DOHH2 (cell line): ENCODE measurements at regions not wholly inside any gene's neighbourhood (a gene's known extent, or its start where the extent isn't known, plus 50 kb on each side); places are given as distances from the start of the nearest gene placed in this dataset.

ENCODE experiments used
- EZH2phosphoT487 ChIP-seq: fragments of 200-600 bp; sonication (generic); IDR thresholded peaks from 2 replicates; pipeline ENCODE4 v1.6.1; 2017; ENCODE audit warnings: borderline replicate concordance, mild to moderate bottlenecking, antibody characterized with exemption, low read length, moderate library complexity, mixed read lengths
- TF ChIP-seq, protein P1 (sequence below): fragments of 200-600 bp; sonication (generic); IDR thresholded peaks from one replicate; pipeline ENCODE4 v1.5.1; 2014; ENCODE audit warnings: antibody characterized with exemption, mild to moderate bottlenecking, low read depth, low read length; ENCODE audit not compliant: poor library complexity, severe bottlenecking

DNA sequence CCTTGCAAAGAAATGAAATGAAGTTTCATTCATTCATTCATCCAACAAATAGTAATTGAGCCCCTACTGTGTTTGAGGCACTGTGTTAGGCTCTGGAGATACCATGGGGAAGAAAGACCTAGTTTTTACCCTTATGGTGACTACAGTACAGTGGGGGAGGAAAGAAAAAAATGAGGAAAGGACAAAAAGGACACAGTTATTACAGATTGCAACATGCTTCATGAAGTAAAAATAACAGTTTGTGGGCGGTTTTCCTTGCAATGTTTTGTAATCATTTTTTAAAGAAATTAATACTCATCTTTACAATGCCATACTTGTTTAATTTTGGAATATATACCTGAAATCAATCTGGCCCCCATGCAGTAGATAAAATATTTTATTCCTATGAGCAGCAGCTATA is 120.3 kb downstream of the TM2D1 start:
- TF ChIP-seq, protein P1, sequence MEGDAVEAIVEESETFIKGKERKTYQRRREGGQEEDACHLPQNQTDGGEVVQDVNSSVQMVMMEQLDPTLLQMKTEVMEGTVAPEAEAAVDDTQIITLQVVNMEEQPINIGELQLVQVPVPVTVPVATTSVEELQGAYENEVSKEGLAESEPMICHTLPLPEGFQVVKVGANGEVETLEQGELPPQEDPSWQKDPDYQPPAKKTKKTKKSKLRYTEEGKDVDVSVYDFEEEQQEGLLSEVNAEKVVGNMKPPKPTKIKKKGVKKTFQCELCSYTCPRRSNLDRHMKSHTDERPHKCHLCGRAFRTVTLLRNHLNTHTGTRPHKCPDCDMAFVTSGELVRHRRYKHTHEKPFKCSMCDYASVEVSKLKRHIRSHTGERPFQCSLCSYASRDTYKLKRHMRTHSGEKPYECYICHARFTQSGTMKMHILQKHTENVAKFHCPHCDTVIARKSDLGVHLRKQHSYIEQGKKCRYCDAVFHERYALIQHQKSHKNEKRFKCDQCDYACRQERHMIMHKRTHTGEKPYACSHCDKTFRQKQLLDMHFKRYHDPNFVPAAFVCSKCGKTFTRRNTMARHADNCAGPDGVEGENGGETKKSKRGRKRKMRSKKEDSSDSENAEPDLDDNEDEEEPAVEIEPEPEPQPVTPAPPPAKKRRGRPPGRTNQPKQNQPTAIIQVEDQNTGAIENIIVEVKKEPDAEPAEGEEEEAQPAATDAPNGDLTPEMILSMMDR = no peak
- TF ChIP-seq EZH2phosphoT487 = no peak
